Parathyroid adenoma (tissue), 2 donors: ENCODE measurements at regions not wholly inside any gene's neighbourhood (a gene's known extent, or its start where the extent isn't known, plus 50 kb on each side); places are given as distances from the start of the nearest gene placed in this dataset.

Experiments
- H2AFZ ChIP-seq: fragments of 300-600 bp; sonication (generic); one replicate; pipeline ENCODE4 v1.7.0; 2017; ENCODE audit warnings: antibody characterized with exemption, mild to moderate bottlenecking
- H3K27ac ChIP-seq: fragments of 300-600 bp; sonication (generic); one replicate; pipeline ENCODE4 v1.7.0; 2017
- H3K27me3 ChIP-seq: fragments of 300-600 bp; sonication (generic); one replicate; pipeline ENCODE4 v1.7.0; 2017; ENCODE audit warnings: low read length; ENCODE audit not compliant: control insufficient read depth, insufficient read depth
- H3K36me3 ChIP-seq: fragments of 300-600 bp; sonication (generic); one replicate; pipeline ENCODE4 v1.7.0; 2017; ENCODE audit warnings: low read length; ENCODE audit not compliant: control insufficient read depth, insufficient read depth
- H3K4me1 ChIP-seq: fragments of 300-600 bp; sonication (generic); one replicate; pipeline ENCODE4 v1.7.0; 2017; ENCODE audit warnings: control low read depth
- H3K4me2 ChIP-seq: fragments of 300-600 bp; sonication (generic); one replicate; pipeline ENCODE4 v1.7.0; 2017; ENCODE audit warnings: low read length
- H3K4me3 ChIP-seq: fragments of 300-600 bp; sonication (generic); one replicate; pipeline ENCODE4 v1.7.0; 2017; ENCODE audit warnings: low read depth, low read length
- H3K79me2 ChIP-seq: fragments of 300-600 bp; sonication (generic); one replicate; pipeline ENCODE4 v1.7.0; 2017; ENCODE audit warnings: control low read depth
- H3K9ac ChIP-seq: fragments of 300-600 bp; sonication (generic); one replicate; pipeline ENCODE4 v1.7.0; 2017; ENCODE audit warnings: mild to moderate bottlenecking
- H3K9me3 ChIP-seq: fragments of 300-600 bp; sonication (generic); one replicate; pipeline ENCODE4 v1.7.0; 2017; ENCODE audit warnings: low read length; ENCODE audit not compliant: control insufficient read depth
- TF ChIP-seq, protein P1 (sequence below): fragments of 300-600 bp; sonication (generic); IDR thresholded peaks from one replicate; pipeline ENCODE4 v1.7.0; 2017; ENCODE audit warnings: antibody characterized with exemption, mild to moderate bottlenecking
- donor health status: primary hyperparathyroidism.

DNA sequence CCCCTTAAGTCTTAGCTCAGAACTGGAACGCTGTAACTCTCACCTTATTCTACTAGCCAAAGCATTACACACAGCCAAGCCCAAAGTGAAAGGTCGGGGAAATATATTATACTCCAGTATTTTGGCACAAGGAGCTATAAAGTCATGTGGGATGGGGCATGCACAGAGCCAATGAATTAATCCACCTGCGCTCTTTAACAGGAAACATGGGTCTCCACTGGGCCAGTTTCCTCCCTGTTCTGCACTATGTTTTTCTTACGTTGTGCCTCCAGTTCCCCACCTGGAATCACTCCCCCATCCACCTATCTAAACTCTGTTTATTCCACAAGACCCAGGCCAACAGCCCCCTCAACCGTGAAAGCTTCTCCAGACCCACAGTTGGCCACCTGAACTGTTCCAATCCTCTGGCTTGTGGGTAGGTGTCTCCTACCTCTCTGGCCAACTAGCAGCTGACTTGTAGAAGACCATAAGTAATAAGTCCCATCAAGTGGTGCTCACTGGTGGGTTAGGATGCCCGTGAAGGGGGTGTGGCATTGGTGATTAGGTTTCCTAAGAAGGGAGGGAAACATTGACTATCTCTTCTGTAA is 286.9 kb downstream of the NPIPA8 start:
- H3K27me3 ChIP-seq, result no peaks in the 10 kb centered on the region
- no peak overlapping the region for H3K4me2 ChIP-seq
- peaks cover 4% of the 10 kb centered on the region for H3K4me1 ChIP-seq
- H3K9ac ChIP-seq, result no peak overlapping the region
- H3K9me3 ChIP-seq, result no peaks in the 10 kb centered on the region
- H3K79me2 ChIP-seq, result no peaks in the 10 kb centered on the region
- no peak overlapping the region for H2AFZ ChIP-seq
- H3K36me3 ChIP-seq, result no peaks in the 10 kb centered on the region
- H3K4me3 ChIP-seq, result no peak overlapping the region
- TF ChIP-seq, protein P1, sequence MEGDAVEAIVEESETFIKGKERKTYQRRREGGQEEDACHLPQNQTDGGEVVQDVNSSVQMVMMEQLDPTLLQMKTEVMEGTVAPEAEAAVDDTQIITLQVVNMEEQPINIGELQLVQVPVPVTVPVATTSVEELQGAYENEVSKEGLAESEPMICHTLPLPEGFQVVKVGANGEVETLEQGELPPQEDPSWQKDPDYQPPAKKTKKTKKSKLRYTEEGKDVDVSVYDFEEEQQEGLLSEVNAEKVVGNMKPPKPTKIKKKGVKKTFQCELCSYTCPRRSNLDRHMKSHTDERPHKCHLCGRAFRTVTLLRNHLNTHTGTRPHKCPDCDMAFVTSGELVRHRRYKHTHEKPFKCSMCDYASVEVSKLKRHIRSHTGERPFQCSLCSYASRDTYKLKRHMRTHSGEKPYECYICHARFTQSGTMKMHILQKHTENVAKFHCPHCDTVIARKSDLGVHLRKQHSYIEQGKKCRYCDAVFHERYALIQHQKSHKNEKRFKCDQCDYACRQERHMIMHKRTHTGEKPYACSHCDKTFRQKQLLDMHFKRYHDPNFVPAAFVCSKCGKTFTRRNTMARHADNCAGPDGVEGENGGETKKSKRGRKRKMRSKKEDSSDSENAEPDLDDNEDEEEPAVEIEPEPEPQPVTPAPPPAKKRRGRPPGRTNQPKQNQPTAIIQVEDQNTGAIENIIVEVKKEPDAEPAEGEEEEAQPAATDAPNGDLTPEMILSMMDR, result no peak
- H3K27ac ChIP-seq, result no peak overlapping the region

DNA sequence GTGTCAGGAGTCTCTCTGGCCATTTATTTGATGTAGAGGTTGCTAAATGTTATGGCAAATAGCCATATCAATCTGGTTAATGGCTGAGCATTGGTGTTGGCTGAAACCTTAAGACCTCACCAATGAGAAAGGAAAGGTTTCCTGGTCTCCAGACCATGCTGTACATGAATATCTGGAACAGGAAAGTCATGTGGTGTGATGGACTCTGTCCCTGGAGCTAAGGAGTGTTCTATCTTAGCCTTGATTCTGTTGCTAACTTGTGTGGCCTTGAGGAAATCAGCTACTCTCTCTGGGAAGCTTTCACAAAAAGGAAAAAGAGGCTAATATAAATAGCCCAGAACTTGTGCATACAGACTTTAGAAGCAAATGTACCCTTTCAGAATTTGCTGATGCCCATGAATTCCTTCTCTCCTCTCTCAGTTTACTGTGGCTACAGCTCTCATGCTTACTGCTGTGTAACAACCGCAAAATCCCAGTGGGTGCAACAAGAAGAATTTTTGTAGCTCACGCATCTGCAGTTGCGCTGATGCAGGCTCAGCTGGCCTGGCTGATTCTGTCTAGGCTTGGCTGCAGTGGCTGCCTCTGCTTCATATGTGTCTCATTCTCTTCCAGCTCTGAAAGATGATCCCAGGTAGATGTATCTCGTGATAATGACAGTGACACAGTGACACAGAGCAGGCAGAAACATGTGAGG is 287.5 kb downstream of the NPIPA8 start:
- H3K9ac ChIP-seq, result no peak overlapping the region
- no peak overlapping the region for H3K27ac ChIP-seq
- H3K27me3 ChIP-seq, result no peaks in the 10 kb centered on the region
- H3K4me1 ChIP-seq, result peaks cover 4% of the 10 kb centered on the region
- no peaks in the 10 kb centered on the region for H3K9me3 ChIP-seq
- TF ChIP-seq, protein P1, result no peak
- no peak overlapping the region for H3K4me3 ChIP-seq
- no peaks in the 10 kb centered on the region for H3K79me2 ChIP-seq
- H3K36me3 ChIP-seq, result no peaks in the 10 kb centered on the region
- H3K4me2 ChIP-seq, result no peak overlapping the region
- no peak overlapping the region for H2AFZ ChIP-seq

DNA sequence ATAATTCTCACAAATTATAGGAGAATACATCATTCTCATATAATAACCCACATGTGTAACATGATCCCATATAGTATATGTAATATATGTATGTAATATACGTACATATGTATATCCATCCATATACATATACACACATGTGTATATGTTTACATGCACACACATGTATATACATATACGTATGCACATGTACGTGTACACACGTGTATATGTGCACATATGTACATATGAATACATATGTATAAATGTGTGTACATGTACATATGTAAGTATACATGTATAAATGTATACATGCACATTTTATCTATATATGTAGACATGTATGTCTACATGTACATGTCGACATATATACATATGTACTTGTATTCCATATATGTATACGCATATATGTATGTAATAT is 288.8 kb downstream of the NPIPA8 start:
- Histone ChIP-seq H3K27ac (no peak overlapping the region), H3K9ac (no peak overlapping the region), H3K4me3 (no peak overlapping the region), H3K27me3 (no peaks in the 10 kb centered on the region), H3K79me2 (no peaks in the 10 kb centered on the region), H2AFZ (no peak overlapping the region), H3K4me2 (no peak overlapping the region), H3K9me3 (no peaks in the 10 kb centered on the region), H3K36me3 (no peaks in the 10 kb centered on the region), H3K4me1 (peaks cover 4% of the 10 kb centered on the region)
- TF ChIP-seq, protein P1, result no peak

DNA sequence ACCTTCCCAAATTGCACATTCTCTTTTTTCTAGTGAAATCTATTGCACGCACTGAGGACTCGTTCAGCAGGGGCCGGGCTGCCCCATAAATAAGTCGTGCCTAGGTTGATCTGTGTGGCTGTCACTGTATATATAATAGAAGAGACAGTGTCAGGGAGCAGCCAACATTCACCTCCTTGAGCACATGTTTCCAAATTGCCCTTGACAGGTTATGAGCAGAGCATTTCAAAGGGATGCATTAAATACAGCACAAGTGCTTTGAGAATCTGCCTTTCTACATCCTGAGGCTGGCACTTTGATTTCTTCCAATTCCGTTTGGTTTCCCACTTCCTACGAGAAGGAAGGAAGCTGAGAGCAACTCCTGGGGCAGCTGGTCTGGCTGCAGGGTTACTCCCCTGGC is 291.2 kb downstream of the NPIPA8 start:
- TF ChIP-seq, protein P1, result no peak
- no peaks in the 10 kb centered on the region for H3K27me3 ChIP-seq
- no peak overlapping the region for H3K9ac ChIP-seq
- no peaks in the 10 kb centered on the region for H3K79me2 ChIP-seq
- peaks cover 4% of the 10 kb centered on the region for H3K4me1 ChIP-seq
- no peaks in the 10 kb centered on the region for H3K9me3 ChIP-seq
- H3K27ac ChIP-seq, result no peak overlapping the region
- no peaks in the 10 kb centered on the region for H3K36me3 ChIP-seq
- H2AFZ ChIP-seq, result no peak overlapping the region
- H3K4me3 ChIP-seq, result no peak overlapping the region
- no peak overlapping the region for H3K4me2 ChIP-seq
